GM18517 (cell line): ENCODE measurements at regions not wholly inside any gene's neighbourhood (a gene's known extent, or its start where the extent isn't known, plus 50 kb on each side); places are given as distances from the start of the nearest gene placed in this dataset.

Experiments
- ATAC-seq: cut with Tn5 transposase; IDR thresholded peaks from one replicate; pipeline ENCODE4 v1.9.1; 2021; ENCODE audit warnings: mild to moderate bottlenecking, moderate library complexity; ENCODE audit not compliant: unreplicated experiment

GRCh38 chr11:36724742-36725385 lies 126.8 kb upstream of the RAG2 start:
- ATAC-seq, result no peak

GRCh38 chr11:36722421-36722820 lies 124.4 kb upstream of the RAG2 start:
- ATAC-seq, result no peak

GRCh38 chr11:36719358-36720107 lies 121.5 kb upstream of the RAG2 start:
- no peak for ATAC-seq

GRCh38 chr11:36718451-36718850 lies 120.4 kb upstream of the RAG2 start:
- ATAC-seq, result no peak

GRCh38 chr11:36713715-36714114 lies 115.7 kb upstream of the RAG2 start:
- ATAC-seq, result no peak

GRCh38 chr11:36711104-36711825 lies 113.2 kb upstream of the RAG2 start:
- ATAC-seq, result no peak
